KBM-7 (cell line): ENCODE measurements at regions not wholly inside any gene's neighbourhood (a gene's known extent, or its start where the extent isn't known, plus 50 kb on each side); places are given as distances from the start of the nearest gene placed in this dataset.

ENCODE experiments used
- DNase-seq: peaks from one replicate; pipeline ENCODE4 v3.0.0-alpha.2; 2015
- in situ Hi-C: fragments of 300-500 bp; cut with MboI; formaldehyde crosslinking; loops from 2 replicates; pipeline ENCODE4 v1.14.3; 2020; ENCODE audit warnings: low sequenced_read_pairs, low pct_unique_long_range_greater_than_20kb, mixed read lengths

DNA sequence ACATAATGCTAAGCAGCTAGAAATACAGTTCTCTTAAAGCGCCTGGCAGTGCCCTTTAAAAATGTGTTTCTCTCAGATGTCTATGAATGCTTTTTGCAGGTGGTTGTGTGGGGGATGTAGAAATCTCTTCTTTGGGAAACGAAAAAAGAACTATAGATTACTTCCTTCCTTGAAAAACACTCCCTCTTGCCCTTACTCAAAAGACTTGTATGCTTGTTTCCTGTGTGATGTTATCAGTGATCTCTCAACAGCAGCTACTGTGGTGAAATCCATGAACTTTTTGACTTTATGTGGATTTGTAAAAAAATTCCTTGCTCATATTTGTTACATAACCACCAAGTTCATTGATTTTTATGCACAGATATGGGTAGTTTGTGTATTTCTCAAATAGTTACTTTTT is 916.5 kb downstream of the QKI start:
- in situ Hi-C loops, result no loop called here
- peak; percentile 2 for DNase-seq

DNA sequence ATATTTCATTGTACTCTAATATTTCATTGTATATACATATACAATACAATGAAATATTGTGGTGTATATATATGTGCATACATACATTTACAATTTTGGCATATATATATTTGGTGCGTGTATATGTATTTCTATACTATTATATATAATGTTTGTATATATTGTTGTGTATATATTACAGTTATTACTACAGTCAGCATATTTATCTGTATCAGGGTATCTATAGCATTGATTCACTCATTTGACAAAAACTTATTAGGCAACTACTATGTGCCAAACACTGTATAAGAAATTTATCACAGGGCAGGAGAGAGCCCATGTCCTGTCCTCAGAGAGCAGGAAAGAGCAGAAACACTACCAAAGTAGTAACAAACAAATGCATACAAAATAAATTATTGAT is 910.6 kb downstream of the QKI start:
- in situ Hi-C loops, result no loop called here

DNA sequence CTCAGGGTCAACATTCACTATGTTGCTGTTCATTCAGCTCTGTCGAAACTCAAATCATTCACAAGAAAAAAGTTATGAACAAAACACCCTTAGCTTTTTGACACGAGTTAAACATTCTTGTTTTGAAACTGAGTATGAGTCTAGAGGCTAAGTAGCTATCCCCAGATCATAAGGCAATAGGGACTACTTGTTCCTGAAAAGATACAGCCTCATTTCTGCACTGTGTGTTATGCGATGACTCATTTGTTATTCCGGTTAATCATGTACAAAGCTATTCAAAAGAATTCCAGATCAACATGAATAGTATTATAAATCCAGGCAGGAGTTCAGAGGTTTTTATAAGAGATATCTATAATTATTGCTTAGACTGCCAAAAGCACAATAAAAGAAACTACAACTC is 908.0 kb downstream of the QKI start:
- in situ Hi-C loops, result no loop called here
- no peak for DNase-seq

More for the DNA sequence above, 910.6 kb downstream of the QKI start:
- no peak for DNase-seq

DNA sequence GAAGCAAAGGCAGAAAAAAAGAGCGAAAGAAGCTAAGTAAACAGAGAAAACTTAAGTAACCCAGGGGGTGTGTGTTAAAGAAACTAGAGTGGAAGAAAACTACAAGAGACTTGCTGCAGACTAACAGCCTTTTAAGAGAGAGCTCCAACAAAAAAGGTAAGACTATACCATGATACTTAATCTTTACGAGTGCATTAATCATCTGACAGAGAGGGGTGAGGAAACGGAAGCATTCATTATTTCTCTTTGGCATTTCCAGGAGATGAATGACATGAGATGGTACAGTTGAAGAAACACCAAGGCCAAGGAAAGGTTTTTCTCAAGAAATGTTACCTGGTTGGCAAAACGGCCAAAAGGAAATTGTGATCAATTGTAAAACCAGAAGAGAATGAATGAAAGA is 906.8 kb downstream of the QKI start:
- in situ Hi-C loops, result no loop called here
- DNase-seq, result no peak

DNA sequence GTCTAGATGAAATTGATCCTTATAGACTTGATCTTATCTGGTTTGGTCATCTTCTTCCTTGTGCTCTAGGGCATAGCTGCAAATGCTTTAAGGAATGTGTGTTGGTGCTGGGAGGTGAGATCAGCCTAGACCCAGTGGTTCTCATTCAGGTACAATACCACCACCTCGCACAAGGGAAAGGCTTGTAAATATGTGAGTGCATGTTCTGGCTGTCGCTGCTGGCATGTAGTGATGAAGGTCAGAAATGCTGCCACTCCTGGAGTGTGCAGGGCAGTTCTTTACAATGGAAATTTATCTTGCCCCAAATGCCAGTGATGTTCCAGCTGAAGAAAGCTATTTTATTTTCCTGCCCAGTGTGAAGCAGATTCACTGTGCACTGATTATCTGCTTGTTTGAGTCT is 900.9 kb downstream of the QKI start:
- no peak for DNase-seq
- in situ Hi-C loops, result no loop called here

DNA sequence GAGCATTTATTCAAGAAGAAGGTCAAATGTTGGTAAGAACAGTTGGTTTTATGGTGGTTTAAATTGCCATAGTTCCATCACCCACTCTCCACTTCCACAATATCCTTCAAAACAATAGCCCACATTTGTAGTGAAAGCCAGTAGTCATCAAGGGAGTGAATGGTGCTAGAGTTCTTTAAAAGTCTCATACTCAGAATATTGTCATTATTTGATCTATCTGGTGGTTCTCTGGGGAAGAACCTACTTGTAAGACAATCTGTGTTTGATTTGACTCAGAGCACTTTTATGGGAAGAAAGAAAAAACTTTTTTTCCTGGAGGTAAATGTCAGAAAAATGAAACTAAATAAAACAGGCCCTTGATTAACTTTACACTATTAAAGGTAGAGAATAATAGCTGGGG is 893.8 kb downstream of the QKI start:
- in situ Hi-C loops, result no loop called here

DNA sequence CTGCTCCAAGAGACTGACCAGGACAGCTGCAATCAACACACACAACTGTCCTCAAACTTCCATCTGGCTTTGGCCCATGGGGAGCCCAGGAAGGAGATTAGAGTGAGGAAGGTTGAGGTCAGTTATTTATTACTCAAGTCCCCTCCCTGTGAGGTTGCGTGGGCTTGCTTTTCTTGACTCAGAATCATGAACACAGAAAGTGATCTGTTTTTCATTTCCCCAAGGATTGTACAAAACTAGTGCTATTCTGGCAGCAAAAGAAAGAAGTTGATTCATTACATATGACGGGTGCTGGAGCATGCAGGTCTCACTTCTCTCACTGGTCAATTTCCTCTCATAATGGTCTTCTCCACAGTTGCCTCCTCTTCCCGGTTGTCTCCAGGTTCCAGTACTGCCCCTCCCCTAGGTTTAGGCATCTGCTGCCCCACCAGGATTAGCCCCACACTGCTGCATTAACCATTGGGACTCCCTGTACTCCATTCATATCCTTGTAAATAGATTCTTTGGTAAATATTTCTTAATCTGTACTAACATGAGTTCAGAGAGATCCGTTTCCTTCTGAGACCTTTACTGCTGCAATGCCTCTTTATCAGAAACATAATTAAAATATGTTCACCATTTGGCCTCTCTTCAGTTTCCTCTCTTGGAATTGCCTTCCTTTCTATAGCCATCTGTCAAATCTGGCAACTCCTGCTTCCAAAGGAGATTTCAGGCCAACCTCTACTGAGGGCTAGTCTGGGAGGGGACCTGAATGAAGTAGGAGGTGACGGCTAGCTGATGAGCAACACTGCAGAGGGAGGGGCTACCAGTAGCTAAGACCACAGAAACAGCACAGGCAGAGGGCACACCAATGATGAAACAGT is 888.8 kb downstream of the QKI start:
- in situ Hi-C loops, result no loop called here
- DNase-seq, result no peak

More for the DNA sequence above, 893.8 kb downstream of the QKI start:
- no peak for DNase-seq

DNA sequence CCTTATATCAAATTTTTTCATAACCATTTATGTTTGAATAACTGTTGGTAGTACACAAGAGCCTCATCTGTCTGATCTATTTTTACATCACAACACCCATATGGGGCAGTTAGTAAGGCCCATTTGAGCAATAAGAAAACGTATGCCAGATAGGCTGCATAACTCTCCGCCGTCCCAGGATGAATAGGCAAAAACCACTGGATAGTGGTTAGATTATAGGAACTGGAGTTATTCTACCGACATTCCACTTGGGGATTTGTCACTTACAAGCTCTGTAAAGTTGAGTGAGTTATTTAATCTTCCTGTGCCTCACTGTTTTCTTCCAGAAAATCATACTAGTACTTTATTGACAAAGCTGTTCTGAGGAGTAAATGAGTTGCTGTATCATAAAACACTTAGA is 881.9 kb downstream of the QKI start:
- in situ Hi-C loops, result no loop called here
- no peak for DNase-seq

DNA sequence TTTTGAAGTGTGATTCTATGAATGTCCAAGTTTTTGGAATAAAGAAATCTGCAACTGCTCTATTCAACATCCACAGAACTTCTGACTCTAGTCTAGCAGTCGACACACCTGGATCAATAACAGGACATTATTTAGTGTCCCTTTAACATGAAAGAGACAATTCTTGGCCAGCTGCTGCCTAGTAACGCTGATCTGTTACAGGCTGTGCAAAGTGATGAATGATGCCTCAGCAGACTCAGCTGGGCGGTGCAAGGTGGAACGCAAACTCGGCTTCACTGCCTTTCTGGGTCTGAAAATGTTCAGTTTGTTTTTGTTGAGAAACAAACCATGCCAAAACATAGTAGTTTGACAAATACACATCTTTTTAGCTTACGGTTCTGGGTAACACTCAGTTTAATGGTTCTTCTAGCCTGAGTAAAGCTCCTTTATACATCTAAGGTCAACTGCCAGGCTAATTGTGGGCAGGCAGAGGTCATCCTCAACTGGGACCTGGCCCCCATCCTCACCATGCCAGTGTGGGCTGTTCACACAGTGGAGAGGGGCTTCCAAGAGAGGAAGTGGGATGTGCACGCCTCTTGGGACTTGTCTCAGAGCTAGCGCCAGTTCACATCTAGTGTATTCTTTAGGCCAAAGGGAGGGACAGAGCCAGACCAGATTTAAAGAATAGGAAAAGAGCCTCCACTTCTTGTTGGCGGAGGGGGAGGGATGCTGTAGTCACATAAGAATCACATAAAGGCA is 879.7 kb downstream of the QKI start:
- no peak for DNase-seq
- in situ Hi-C loops, result no loop called here

DNA sequence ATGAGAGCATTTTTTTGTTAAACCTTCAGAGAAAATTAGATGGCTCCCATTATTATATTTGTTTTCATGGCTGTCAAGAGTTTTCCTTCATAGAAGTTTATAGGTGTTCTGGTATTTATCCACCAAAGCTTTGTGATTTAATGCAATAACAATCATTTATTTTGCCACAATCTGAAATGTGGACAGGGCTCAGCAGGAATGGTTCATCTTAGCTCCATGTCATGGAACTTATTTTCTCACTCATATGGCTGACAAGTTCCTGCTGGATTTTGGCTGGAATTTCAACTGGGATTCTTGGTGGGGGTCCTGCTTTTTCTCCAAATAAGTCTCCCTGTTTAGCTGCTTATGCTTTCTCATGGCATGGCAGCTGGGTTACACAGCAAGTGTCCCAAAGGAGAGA is 876.7 kb downstream of the QKI start:
- DNase-seq, result no peak
- in situ Hi-C loops, result no loop called here

DNA sequence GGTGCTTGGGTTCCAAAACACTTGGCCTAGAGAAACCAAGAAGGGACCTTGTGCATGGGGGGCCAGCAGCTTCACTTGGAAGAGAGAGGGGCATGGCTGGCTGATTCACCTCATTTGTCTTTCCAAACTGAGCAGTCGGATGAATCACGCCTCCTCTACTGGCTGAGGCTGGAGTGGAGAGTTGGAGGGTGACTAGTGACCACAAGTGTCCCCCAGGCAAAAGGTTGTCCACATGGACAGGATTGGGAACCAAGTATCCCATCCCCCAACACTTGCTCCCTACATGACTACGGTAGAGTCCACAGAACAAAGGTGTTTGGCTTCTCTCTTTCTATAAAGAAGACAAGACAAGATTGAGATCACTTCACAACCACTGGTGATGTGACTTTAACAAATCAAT is 875.6 kb downstream of the QKI start:
- no peak for DNase-seq
- in situ Hi-C loops, result no loop called here

DNA sequence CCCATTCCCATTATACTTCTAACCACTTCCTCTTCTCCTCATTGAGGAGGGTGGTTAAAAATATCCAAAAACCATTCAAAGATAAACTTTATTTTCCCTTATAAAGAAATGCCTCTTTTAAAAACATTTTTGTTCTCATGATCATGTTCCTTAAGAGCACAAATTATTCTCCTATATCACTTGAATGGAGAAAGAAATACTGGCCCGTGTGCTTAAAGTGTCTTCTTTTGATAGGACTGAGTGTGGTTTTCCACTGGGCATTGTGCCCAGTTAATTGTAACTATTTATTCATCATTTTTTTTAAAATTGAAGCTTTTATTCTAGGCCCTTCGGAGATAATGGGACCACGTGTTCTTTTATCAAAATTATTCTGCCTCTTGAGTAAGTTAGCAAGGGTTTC is 871.5 kb downstream of the QKI start:
- no peak for DNase-seq
- in situ Hi-C loops, result no loop called here

DNA sequence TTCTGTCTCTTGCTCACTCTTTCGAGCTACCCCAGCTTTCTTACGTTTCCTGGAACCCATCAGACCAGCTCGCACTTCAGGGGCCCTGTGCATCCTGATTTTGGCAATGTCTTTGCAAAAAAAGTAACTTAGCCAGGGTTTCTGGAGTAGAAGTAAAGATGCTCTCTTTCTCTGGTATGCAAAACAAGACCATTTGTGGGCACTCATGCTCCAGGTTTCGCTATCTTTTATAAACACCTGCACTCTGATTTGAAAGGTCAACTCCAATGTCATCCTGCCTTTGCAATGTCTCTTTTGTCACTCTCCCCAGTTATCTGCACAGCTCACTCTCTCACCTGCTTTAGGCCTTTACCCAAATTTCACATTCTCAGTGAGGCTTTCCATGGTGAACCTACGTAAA is 869.1 kb downstream of the QKI start:
- in situ Hi-C loops, result no loop called here

DNA sequence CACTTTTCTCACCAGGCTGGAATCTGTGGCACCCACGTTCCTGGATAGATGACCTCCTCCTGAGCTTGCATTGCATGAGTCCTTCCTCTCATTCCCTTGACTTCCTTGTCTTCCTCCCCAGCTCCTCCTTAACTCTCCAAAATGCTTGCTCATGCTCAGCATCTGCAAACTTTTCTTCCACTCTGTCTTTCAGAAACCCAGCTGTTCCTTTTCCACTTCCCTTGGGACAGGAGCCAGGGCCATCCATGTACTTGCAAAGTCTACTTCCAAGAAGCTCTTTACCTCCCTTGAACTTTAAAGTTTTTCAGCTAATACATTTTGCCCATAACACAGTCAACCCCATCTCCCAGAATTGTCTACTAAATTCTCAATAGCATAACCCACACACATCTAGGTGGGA is 861.7 kb downstream of the QKI start:
- DNase-seq, result no peak
- in situ Hi-C loops, result no loop called here

More for the DNA sequence above, 869.1 kb downstream of the QKI start:
- no peak for DNase-seq

DNA sequence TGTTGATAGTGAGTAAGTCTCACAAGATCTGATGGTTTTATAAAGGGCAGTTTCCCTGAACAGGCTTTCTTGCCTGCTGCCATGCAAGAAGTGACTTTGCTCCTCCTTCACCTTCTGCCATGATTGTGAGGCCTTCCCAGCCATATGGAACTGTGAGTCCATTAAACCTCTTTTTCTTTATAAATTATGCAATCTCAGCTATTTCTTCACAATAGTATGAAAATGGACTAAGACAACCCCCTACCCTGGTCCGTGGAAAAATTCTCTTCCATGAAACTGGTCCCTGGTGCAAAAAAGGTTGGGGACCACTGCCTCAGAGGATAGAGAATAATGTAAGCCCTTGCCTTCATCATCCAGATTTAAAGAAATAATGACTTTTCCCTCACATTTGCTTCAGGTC is 861.3 kb downstream of the QKI start:
- in situ Hi-C loops, result no loop called here
- DNase-seq, result no peak

DNA sequence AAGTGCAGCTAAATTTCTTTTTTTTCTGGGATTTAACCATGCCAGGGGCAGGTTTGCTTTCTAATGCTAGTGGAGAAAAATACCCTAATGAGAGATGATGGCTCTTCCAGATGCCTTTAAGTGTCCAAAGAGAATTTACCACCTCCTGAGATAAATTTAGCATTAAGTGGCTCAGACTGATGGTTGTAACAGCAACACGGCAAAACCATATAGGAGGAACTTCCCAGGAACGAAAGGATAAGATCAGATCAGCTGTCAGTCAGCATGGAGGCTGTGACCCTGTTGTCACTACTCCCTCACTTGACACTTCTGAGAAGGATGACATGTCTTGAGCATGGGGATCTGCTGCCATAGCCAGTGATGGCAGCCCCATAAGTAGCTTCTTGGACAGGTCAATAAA is 860.0 kb downstream of the QKI start:
- in situ Hi-C loops, result no loop called here
- DNase-seq, result no peak

DNA sequence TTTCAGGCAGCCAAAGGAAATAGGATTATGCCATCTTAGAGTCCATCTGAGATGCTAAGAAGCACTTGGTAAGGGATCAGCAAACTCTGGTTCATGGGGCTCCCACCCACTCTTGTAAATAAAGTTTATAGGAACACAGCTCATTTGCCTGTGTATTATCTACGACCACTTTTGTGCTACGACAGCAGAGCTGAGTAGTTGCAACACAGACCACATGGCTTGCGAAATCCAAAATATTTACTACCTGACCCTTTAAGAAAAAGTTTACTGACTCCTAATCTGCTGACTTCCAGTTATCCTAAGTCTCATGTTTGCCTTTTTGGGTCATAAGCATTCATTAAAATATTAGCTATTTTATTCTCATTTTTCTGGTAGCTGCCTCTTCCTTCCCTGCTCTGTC is 859.0 kb downstream of the QKI start:
- in situ Hi-C loops, result no loop called here
- no peak for DNase-seq

DNA sequence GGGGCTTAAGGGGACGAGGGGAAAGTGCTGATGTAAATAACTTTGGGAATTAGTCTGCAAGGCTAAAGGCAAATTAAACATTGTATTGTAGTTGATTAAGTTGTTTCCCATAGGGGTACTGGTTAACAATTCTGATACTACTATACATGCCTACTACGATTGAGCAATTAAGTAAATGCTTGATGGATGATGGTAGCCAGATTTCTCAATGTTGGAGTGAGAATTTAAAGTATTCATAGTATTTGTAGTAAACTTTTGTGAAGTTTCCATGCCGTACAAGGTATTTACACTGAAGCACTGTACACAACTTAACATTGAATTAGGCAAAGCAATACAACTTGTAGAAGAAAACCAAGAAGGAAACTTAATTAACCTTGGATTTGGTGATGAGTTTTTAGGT is 852.3 kb downstream of the QKI start:
- no peak for DNase-seq
- in situ Hi-C loops, result no loop called here

DNA sequence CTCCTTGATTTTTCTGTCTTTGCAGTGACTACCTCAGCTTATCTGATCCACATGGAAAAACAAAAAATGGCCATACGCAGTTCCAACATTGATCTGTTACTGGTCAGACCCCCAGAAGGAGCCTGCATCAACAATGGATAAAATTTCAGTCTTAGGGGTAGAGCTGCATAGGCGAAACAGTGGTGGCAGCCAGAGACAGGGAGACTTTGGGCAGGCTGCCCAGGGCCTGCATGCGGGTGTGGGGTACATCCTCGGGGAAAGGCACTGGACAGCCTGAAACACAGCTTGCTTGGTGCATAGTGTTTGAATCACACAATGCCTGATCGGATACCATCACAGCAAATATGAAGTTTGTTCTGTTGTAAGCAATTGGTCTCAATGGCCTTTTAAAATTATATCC is 847.8 kb downstream of the QKI start:
- no peak for DNase-seq
- in situ Hi-C loops, result no loop called here

DNA sequence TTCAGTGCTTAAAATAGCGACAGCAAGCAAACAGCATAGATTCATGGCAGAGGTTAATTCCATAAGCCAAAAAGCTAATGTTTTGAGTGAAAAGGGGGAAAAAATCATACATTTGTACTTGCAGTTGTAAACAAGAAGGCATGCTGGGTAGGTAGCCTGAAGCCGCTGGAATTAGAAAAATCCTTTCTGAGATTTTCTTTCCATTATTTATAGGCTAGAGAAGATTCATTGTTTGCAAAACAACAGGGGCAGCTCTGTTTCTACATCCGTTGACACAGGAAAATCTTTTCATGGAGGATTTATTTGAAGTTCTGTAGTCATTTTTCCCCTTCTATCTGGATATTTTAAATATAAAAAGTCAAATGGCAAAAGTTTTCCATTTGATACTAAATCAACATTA is 843.9 kb downstream of the QKI start:
- in situ Hi-C loops, result no loop called here
- DNase-seq, result no peak

DNA sequence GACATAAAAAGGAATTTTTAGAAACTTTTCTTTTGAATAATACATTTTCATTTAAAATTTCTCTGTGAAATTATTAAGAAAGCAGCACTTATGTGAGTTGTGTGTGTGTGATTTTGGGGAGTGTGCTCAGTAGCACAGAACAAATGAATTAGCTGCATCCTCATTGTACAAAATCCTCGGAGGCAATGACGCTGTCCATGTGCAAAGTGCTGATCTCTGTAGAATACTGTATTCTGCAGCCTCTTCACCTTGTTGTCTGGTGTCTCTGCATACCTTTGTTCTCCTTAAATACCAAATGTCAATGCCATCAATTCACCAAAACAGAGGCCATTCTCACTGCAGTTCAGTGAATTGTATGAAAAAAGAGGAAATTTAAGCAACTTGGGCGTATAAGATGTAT is 838.4 kb downstream of the QKI start:
- in situ Hi-C loops, result no loop called here
- DNase-seq, result peak; percentile 0
